Sigmoid colon (tissue), 6 donors: ENCODE measurements at regions not wholly inside any gene's neighbourhood (a gene's known extent, or its start where the extent isn't known, plus 50 kb on each side); places are given as distances from the start of the nearest gene placed in this dataset.
"Not testable (repeated sequence)": the region's sequence is repeated elsewhere in the genome, so short reads cannot be mapped to it uniquely, and the experiment has no call there.

ENCODE experiments used
- DNase-seq: peaks from one replicate; pipeline ENCODE4 v3.0.0-alpha.2; 2019
- H3K27ac ChIP-seq, 4 donors: fragments of 200-600 bp; sonication (generic); one replicate each; pipeline ENCODE4 v1.5.1; 2016 to 2019; ENCODE audit warnings: mild to moderate bottlenecking in 1 of 4
- H3K27me3 ChIP-seq, 3 donors: fragments of 200-600 bp; sonication (generic); one replicate each; pipeline ENCODE4 v1.5.1; 2019; ENCODE audit warnings: mild to moderate bottlenecking in 1 of 3
- H3K36me3 ChIP-seq, 4 donors: fragments of 200-600 bp; sonication (generic); one replicate each; pipeline ENCODE4 v1.5.1; 2016 to 2019
- H3K4me1 ChIP-seq, 4 donors: fragments of 200-600 bp; sonication (generic); one replicate each; pipeline ENCODE4 v1.5.1; 2017 to 2019
- H3K4me3 ChIP-seq, 4 donors: fragments of 200-600 bp; sonication (generic); one replicate each; pipeline ENCODE4 v1.5.1; 2017 to 2019; ENCODE audit warnings: mild to moderate bottlenecking in 2 of 4, moderate library complexity in 1 of 4
- H3K9me3 ChIP-seq, 4 donors: fragments of 200-600 bp in 3 of 4; sonication (generic) in 3 of 4; one replicate each; pipeline versions ENCODE4 v1.5.1 to v1.6.1; 2013 to 2019
- EP300 ChIP-seq, 4 donors: sonication (generic); formaldehyde crosslinking; IDR thresholded peaks; one replicate each; pipeline ENCODE4 v1.6.1; 2017; ENCODE audit warnings: antibody characterized with exemption in 4 of 4
- POLR2A ChIP-seq, 2 donors: fragments of 450-650 bp; IDR thresholded peaks; one replicate each; pipeline ENCODE4 v1.6.1; 2016; ENCODE audit warnings: antibody characterized with exemption in 2 of 2, mild to moderate bottlenecking in 2 of 2, moderate library complexity in 2 of 2
- POLR2AphosphoS5 ChIP-seq, 4 donors: sonication (generic); formaldehyde crosslinking; IDR thresholded peaks; one replicate each; pipeline ENCODE4 v1.6.1; 2017; ENCODE audit warnings: antibody characterized with exemption in 4 of 4
- WGBS, 2 donors: extraction: QIAGEN DNeasy Blood & Tissue Kit; methylation state at CpG; one replicate each; pipeline ENCODE4 v1.1.7; 2013; 5-methylcytosine and 5-hydroxymethylcytosine counted together
- intact Hi-C: fragments of 100-400 bp; cut with DNase I; formaldehyde crosslinking; loops from one replicate; pipeline ENCODE4 v1.15.1; 2023
- TF ChIP-seq, protein P1 (sequence below), 4 experiments: fragments of 450-650 bp in 3 of 4; fragments of 200-600 bp in 1 of 4; IDR thresholded peaks; one replicate each; pipeline ENCODE4 v1.5.1; 2016 to 2019; ENCODE audit warnings: antibody characterized with exemption in 4 of 4, mild to moderate bottlenecking in 3 of 4, moderate library complexity in 2 of 4
- donor health status: healthy with polysubstance abuse.
- donor health status: healthy.

DNA sequence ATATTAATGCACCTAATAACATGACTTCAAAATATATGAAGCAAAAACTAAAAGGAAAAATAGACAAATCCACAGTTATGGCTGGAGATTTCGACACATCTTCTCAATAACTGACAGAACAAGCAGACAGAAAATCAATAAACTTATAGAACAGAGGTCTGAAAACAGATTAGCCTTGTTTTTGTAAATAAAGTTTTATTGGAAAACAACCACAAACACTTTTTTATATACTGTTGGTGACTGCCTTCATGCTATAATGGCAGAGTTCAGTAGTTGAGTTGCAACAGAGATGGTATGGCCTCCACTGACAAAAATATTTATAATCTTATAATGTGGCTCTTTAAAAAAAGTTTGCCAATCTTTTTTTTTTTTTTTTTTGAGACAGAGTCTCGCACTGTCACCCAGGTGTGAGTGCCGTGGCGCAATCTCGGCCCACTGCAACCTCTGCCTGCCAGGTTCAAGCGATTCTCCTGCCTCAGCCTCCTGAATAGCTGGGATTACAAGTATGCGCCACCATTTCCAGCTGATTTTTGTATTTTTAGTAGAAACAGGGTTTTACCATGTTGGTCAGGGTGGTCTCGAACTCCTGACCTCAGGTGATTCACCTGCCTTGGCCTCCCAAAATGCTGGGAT, 52.2 kb upstream of the GATA2 start:
- Histone ChIP-seq H3K4me1 (no peaks in the 10 kb centered on the region), H3K4me3 (no peak overlapping the region), H3K9me3 (peaks cover 0 to 3% (median 0%) of the 10 kb centered on the region in 4 donors), H3K36me3 (no peaks in the 10 kb centered on the region), H3K27me3 (no peaks in the 10 kb centered on the region), H3K27ac (no peak overlapping the region)
- 79 to 88% methylated on average over 8 of the region's 8 CpGs for WGBS, 2 donors
- no peak for TF ChIP-seq POLR2A (IDR thresholded peaks at IDR 0.05)
- DNase-seq = no peak
- intact Hi-C loops = no loop called here

GRCh38 chr3:128544190-128544589, 51.2 kb upstream of the GATA2 start:
- intact Hi-C loops = no loop called here
- peaks cover 0 to 3% (median 0%) of the 10 kb centered on the region in 4 donors for H3K9me3 ChIP-seq
- H3K4me1 ChIP-seq = no peaks in the 10 kb centered on the region
- TF ChIP-seq, protein P1, sequence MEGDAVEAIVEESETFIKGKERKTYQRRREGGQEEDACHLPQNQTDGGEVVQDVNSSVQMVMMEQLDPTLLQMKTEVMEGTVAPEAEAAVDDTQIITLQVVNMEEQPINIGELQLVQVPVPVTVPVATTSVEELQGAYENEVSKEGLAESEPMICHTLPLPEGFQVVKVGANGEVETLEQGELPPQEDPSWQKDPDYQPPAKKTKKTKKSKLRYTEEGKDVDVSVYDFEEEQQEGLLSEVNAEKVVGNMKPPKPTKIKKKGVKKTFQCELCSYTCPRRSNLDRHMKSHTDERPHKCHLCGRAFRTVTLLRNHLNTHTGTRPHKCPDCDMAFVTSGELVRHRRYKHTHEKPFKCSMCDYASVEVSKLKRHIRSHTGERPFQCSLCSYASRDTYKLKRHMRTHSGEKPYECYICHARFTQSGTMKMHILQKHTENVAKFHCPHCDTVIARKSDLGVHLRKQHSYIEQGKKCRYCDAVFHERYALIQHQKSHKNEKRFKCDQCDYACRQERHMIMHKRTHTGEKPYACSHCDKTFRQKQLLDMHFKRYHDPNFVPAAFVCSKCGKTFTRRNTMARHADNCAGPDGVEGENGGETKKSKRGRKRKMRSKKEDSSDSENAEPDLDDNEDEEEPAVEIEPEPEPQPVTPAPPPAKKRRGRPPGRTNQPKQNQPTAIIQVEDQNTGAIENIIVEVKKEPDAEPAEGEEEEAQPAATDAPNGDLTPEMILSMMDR (IDR thresholded peaks at IDR 0.05) = no peak
- TF ChIP-seq POLR2A (IDR thresholded peaks at IDR 0.05) (no peak), EP300 (IDR thresholded peaks at IDR 0.05) (no peak), POLR2AphosphoS5 (IDR thresholded peaks at IDR 0.05) (no peak)
- H3K36me3 ChIP-seq = no peaks in the 10 kb centered on the region
- no peak overlapping the region for H3K4me3 ChIP-seq
- H3K27ac ChIP-seq = no peak overlapping the region
- no peak for DNase-seq
- no peaks in the 10 kb centered on the region for H3K27me3 ChIP-seq

GRCh38 chr3:128543570-128544174, 50.7 kb upstream of the GATA2 start:
- intact Hi-C loops, H3K36me3 ChIP-seq, H3K9me3 ChIP-seq, H3K4me3 ChIP-seq, H3K27me3 ChIP-seq, H3K4me1 ChIP-seq, H3K27ac ChIP-seq, DNase-seq: not testable (repeated sequence)
- 87 to 92% methylated on average over 6 of the region's 6 CpGs for WGBS, 2 donors
